HepG2 (cell line): ENCODE measurements at regions not wholly inside any gene's neighbourhood (a gene's known extent, or its start where the extent isn't known, plus 50 kb on each side); places are given as distances from the start of the nearest gene placed in this dataset.

Experiments
- CEBPG ChIP-seq: IDR thresholded peaks from 2 replicates; pipeline ENCODE4 v1.6.1; 2016
- E2F1 ChIP-seq: sonication (generic); formaldehyde crosslinking; IDR thresholded peaks from 2 replicates; pipeline ENCODE4 v1.5.0; 2020; ENCODE audit warnings: missing genetic modification reagents
- KAT7 ChIP-seq: IDR thresholded peaks from 2 replicates; pipeline ENCODE4 v1.6.1; 2018; ENCODE audit warnings: borderline replicate concordance, missing compliant biosample characterization
- KMT2B ChIP-seq: IDR thresholded peaks from 2 replicates; pipeline ENCODE4 v1.6.1; 2016; ENCODE audit warnings: missing genetic modification reagents, missing compliant biosample characterization
- POLR2AphosphoS5 ChIP-seq: IDR thresholded peaks from 2 replicates; pipeline ENCODE4 v1.6.1; 2012; ENCODE audit warnings: low read depth, low read length
- RFX5 ChIP-seq: IDR thresholded peaks from 2 replicates; pipeline ENCODE4 v1.6.1; 2011; ENCODE audit warnings: low read depth, low read length, improper control_type of control experiment
- ZBTB2 ChIP-seq: sonication (generic); formaldehyde crosslinking; IDR thresholded peaks from 2 replicates; pipeline ENCODE4 v1.8.0; 2022; ENCODE audit warnings: low read depth, missing genetic modification reagents
- ZNF383 ChIP-seq: sonication (generic); formaldehyde crosslinking; IDR thresholded peaks from 2 replicates; pipeline ENCODE4 v1.4.0; 2020; ENCODE audit warnings: missing genetic modification reagents, mild to moderate bottlenecking, borderline replicate concordance
- TF ChIP-seq, protein P1 (sequence below): sonication (generic); formaldehyde crosslinking; IDR thresholded peaks from 2 replicates; pipeline ENCODE4 v1.5.0; 2020; ENCODE audit warnings: mild to moderate bottlenecking, missing genetic modification reagents, moderate library complexity
- TF ChIP-seq, protein P2 (sequence below): sonication (generic); formaldehyde crosslinking; IDR thresholded peaks from 2 replicates; pipeline ENCODE4 v1.8.1; 2023; ENCODE audit warnings: mild to moderate bottlenecking, missing genetic modification reagents, borderline replicate concordance
- TF ChIP-seq, protein P3 (sequence below): sonication (generic); formaldehyde crosslinking; IDR thresholded peaks from 2 replicates; pipeline ENCODE4 v1.4.0; 2020; ENCODE audit warnings: missing genetic modification reagents, borderline replicate concordance

DNA sequence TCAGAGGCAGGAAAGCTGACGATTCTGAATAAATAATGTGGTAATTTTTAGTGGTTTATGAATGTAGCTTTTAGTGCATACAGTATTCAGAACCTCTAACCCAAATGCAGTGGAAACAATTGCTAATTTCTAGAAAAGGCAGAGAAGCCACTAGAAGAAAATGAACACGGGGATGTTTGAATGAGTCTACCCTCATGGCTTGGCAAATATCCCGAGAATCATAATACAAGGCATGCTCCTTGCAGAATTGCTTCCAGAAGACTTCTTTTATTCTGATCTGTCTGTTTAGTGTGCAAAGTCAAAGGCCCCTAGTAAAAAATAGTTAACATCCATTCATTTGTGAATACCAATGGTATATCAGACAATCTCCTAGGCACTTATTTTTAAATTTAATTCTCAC lies 246.8 kb downstream of the LMO4 start:
- no peak for TF ChIP-seq CEBPG
- TF ChIP-seq RFX5, result no peak
- no peak for TF ChIP-seq ZBTB2
- TF ChIP-seq, protein P1, sequence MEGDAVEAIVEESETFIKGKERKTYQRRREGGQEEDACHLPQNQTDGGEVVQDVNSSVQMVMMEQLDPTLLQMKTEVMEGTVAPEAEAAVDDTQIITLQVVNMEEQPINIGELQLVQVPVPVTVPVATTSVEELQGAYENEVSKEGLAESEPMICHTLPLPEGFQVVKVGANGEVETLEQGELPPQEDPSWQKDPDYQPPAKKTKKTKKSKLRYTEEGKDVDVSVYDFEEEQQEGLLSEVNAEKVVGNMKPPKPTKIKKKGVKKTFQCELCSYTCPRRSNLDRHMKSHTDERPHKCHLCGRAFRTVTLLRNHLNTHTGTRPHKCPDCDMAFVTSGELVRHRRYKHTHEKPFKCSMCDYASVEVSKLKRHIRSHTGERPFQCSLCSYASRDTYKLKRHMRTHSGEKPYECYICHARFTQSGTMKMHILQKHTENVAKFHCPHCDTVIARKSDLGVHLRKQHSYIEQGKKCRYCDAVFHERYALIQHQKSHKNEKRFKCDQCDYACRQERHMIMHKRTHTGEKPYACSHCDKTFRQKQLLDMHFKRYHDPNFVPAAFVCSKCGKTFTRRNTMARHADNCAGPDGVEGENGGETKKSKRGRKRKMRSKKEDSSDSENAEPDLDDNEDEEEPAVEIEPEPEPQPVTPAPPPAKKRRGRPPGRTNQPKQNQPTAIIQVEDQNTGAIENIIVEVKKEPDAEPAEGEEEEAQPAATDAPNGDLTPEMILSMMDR (CRISPR knock-in tag), result no peak
- TF ChIP-seq, protein P2, sequence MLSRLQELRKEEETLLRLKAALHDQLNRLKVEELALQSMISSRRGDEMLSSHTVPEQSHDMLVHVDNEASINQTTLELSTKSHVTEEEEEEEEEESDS (CRISPR knock-in tag), result no peak
- no peak for TF ChIP-seq ZNF383 (CRISPR knock-in tag)
- TF ChIP-seq KMT2B (CRISPR knock-in tag), result no peak
- no peak for TF ChIP-seq KAT7 (CRISPR knock-in tag)
- TF ChIP-seq E2F1 (CRISPR knock-in tag), result no peak
- TF ChIP-seq, protein P3, sequence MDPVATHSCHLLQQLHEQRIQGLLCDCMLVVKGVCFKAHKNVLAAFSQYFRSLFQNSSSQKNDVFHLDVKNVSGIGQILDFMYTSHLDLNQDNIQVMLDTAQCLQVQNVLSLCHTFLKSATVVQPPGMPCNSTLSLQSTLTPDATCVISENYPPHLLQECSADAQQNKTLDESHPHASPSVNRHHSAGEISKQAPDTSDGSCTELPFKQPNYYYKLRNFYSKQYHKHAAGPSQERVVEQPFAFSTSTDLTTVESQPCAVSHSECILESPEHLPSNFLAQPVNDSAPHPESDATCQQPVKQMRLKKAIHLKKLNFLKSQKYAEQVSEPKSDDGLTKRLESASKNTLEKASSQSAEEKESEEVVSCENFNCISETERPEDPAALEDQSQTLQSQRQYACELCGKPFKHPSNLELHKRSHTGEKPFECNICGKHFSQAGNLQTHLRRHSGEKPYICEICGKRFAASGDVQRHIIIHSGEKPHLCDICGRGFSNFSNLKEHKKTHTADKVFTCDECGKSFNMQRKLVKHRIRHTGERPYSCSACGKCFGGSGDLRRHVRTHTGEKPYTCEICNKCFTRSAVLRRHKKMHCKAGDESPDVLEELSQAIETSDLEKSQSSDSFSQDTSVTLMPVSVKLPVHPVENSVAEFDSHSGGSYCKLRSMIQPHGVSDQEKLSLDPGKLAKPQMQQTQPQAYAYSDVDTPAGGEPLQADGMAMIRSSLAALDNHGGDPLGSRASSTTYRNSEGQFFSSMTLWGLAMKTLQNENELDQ (CRISPR knock-in tag), result no peak
- no peak for TF ChIP-seq POLR2AphosphoS5
